ENCODE measurements at regions not wholly inside any gene's neighbourhood (a gene's known extent, or its start where the extent isn't known, plus 50 kb on each side); places are given as distances from the start of the nearest gene placed in this dataset.

- Histone ChIP-seq H3K27me3 (ENCODE audit: control insufficient read depth in 1 of 2, insufficient read depth in 2 of 2, low read length in 2 of 2) (no peaks in the 10 kb centered on the region), H3K36me3 (replicated peaks in 1 of 2; ENCODE audit: control insufficient read depth in 1 of 2, insufficient read depth in 2 of 2, low read length in 2 of 2) (no peaks in the 10 kb centered on the region), H4K20me1 (ENCODE audit: insufficient read depth, low read length) (no peaks in the 10 kb centered on the region), H3K27ac (ENCODE audit: extremely low read length, insufficient read depth, low read length) (no peak overlapping the region), H2AFZ (ENCODE audit: low read length) (no peak overlapping the region), H3K4me1 (ENCODE audit: insufficient read depth, low read length) (no peaks in the 10 kb centered on the region), H3K4me2 (ENCODE audit: low read depth, low read length) (no peak overlapping the region), H3K9ac (ENCODE audit: insufficient read depth, low read depth, low read length) (no peak overlapping the region), H3K9me3 (ENCODE audit: low read length) (no peaks in the 10 kb centered on the region), H3K79me2 (ENCODE audit: insufficient read depth, low read length) (no peaks in the 10 kb centered on the region), H3K4me3 (replicated peaks in 1 of 3; ENCODE audit: insufficient read depth in 1 of 3, low read depth in 2 of 3, low read length in 3 of 3) (no peak overlapping the region)
- BruUV-seq (replicated peaks): no TSS peak
- FAIRE-seq: no peak
- DNase-seq (ENCODE audit: low spot score): no peak
- in situ Hi-C loops (cut with HindIII; ENCODE audit: extremely low pct_ligation_motif_present, low pct_unique_long_range_greater_than_20kb) (no loop called here), intact Hi-C loops (cut with micrococcal nuclease; ENCODE audit: unreplicated experiment) (no loop called here)
- CTCF ChIA-PET (ENCODE audit: low intra/inter-chr PET ratio, low total read pairs): no interaction called here
- 2% methylated on average over 2 of the region's 2 CpGs for WGBS (ENCODE audit: low lambda C conversion rate)
- ATAC-seq: no peak
- POLR2A ChIA-PET: no interaction called here
- TF ChIP-seq ZUFSP (CRISPR knock-in tag; IDR thresholded peaks at IDR 0.05; ENCODE audit: borderline replicate concordance) (no peak), DNMT3B (CRISPR knock-in tag; conservative IDR thresholded peaks at IDR 0.05) (no peak), ZNF382 (CRISPR knock-in tag; IDR thresholded peaks at IDR 0.05; ENCODE audit: borderline replicate concordance) (no peak), HES4 (CRISPR knock-in tag; IDR thresholded peaks at IDR 0.05; ENCODE audit: borderline replicate concordance) (no peak), MXD1 (CRISPR knock-in tag; IDR thresholded peaks at IDR 0.05) (no peak), MXD3 (CRISPR knock-in tag; IDR thresholded peaks at IDR 0.05) (no peak), SNAI1 (CRISPR knock-in tag; IDR thresholded peaks at IDR 0.05; ENCODE audit: borderline replicate concordance) (no peak), ZNF75D (CRISPR knock-in tag; IDR thresholded peaks at IDR 0.05; ENCODE audit: borderline replicate concordance) (no peak), ZNF3 (CRISPR knock-in tag; IDR thresholded peaks at IDR 0.05) (no peak), TAF15 (IDR thresholded peaks at IDR 0.05; ENCODE audit: low read depth, low read length, poor library complexity, severe bottlenecking) (no peak), ZFP1 (CRISPR knock-in tag; IDR thresholded peaks at IDR 0.05) (no peak)
- TF ChIP-seq, protein P1, sequence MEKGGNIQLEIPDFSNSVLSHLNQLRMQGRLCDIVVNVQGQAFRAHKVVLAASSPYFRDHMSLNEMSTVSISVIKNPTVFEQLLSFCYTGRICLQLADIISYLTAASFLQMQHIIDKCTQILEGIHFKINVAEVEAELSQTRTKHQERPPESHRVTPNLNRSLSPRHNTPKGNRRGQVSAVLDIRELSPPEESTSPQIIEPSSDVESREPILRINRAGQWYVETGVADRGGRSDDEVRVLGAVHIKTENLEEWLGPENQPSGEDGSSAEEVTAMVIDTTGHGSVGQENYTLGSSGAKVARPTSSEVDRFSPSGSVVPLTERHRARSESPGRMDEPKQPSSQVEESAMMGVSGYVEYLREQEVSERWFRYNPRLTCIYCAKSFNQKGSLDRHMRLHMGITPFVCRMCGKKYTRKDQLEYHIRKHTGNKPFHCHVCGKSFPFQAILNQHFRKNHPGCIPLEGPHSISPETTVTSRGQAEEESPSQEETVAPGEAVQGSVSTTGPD (CRISPR knock-in tag; IDR thresholded peaks at IDR 0.05): no peak
Observed at GRCh38 chr5:85998656-85999055, 619.1 kb upstream of the COX7C start.

Data from HepG2 (cell line).